ENCODE measurements at regions not wholly inside any gene's neighbourhood (a gene's known extent, or its start where the extent isn't known, plus 50 kb on each side); places are given as distances from the start of the nearest gene placed in this dataset.

DNA sequence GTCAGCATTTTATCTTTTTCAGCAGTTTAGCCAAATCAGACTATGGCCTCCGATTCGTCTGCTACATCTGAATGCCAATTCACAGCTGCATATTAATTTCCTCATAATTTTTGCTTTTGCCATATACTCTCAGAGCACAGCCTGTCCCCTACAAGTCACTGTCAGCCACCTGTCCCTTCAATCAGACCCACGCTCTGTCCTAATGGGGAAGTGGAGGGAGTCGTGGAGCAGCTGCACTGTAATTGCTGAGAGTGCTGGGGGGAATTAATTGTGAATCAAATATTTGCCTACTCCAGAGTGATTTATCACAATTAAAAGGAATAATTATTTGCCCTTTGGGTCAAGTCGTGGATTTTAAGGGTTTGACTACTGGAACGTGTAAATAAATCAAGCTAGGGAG lies 75.5 kb downstream of the EBLN2 start:
- no peak for TF ChIP-seq CTCF (IDR thresholded peaks at IDR 0.05; ENCODE audit: insufficient read depth, low read length, poor library complexity, severe bottlenecking)
- no peak for TF ChIP-seq EZH2phosphoT487 (conservative IDR thresholded peaks at IDR 0.05; ENCODE audit: low read length)
